GM12874 (cell line): ENCODE measurements at regions not wholly inside any gene's neighbourhood (a gene's known extent, or its start where the extent isn't known, plus 50 kb on each side); places are given as distances from the start of the nearest gene placed in this dataset.

Experiments used
- CTCF ChIP-seq: IDR thresholded peaks from 2 replicates; pipeline ENCODE4 v1.5.1; 2011; ENCODE audit warnings: low read depth, mild to moderate bottlenecking, control low read depth, low read length, moderate library complexity; ENCODE audit not compliant: insufficient read depth

GRCh38 chr12:47319746-47320145, 240.0 kb upstream of the AMIGO2 start:
- TF ChIP-seq CTCF: no peak

- no peak for TF ChIP-seq CTCF
Observed at GRCh38 chr12:47318963-47319362, 239.2 kb upstream of the AMIGO2 start.

GRCh38 chr12:47317175-47317915, 237.6 kb upstream of the AMIGO2 start:
- TF ChIP-seq CTCF: no peak

- TF ChIP-seq CTCF: no peak
Observed at GRCh38 chr12:47316609-47317049, 236.9 kb upstream of the AMIGO2 start.

GRCh38 chr12:47314996-47315395, 235.2 kb upstream of the AMIGO2 start:
- TF ChIP-seq CTCF: no peak

- TF ChIP-seq CTCF: no peak
Observed at GRCh38 chr12:47312808-47313426, 233.2 kb upstream of the AMIGO2 start.

GRCh38 chr12:47312147-47312546, 232.4 kb upstream of the AMIGO2 start:
- TF ChIP-seq CTCF: no peak
